ENCODE measurements at regions not wholly inside any gene's neighbourhood (a gene's known extent, or its start where the extent isn't known, plus 50 kb on each side); places are given as distances from the start of the nearest gene placed in this dataset.

GRCh38 chr16:73480381-73480780 lies 432.5 kb upstream of the ZFHX3 start:
- 72% methylated on average over 2 of the region's 2 CpGs for WGBS (ENCODE audit: low lambda C conversion rate, missing lambda C conversion rate)
- DNase-seq (ENCODE audit: low spot score) = no peak
- no peaks in the 10 kb centered on the region for H3K36me3 ChIP-seq (replicated peaks; ENCODE audit: insufficient read depth, low read depth)
- H3K27ac ChIP-seq = no peak overlapping the region
- H4K20me1 ChIP-seq (ENCODE audit: insufficient read depth, poor library complexity, severe bottlenecking) = no peaks in the 10 kb centered on the region
- H3K4me1 ChIP-seq (ENCODE audit: insufficient read depth) = no peaks in the 10 kb centered on the region
- TF ChIP-seq CTCF (IDR thresholded peaks at IDR 0.05; ENCODE audit: poor library complexity) = no peak
- TF ChIP-seq EZH2 (IDR thresholded peaks at IDR 0.05; ENCODE audit: borderline replicate concordance) = no peak
- TF ChIP-seq EZH2phosphoT487 (IDR thresholded peaks at IDR 0.05; ENCODE audit: low read depth, severe bottlenecking, unreplicated experiment) = no peak
- H3K9me2 ChIP-seq (replicated peaks; ENCODE audit: insufficient read depth) = no peaks in the 10 kb centered on the region
- no peak overlapping the region for H2AFZ ChIP-seq
- no peaks in the 10 kb centered on the region for H3K79me2 ChIP-seq
- H3K9me3 ChIP-seq (ENCODE audit: low read depth) = no peaks in the 10 kb centered on the region
- H3K4me2 ChIP-seq = no peak overlapping the region
- H3K4me3 ChIP-seq = no peak overlapping the region
- peaks cover 5% of the 10 kb centered on the region for H3K27me3 ChIP-seq

- 45% methylated on average over 3 of the region's 3 CpGs for WGBS (ENCODE audit: low lambda C conversion rate, missing lambda C conversion rate)
- Histone ChIP-seq H3K4me2 (no peak overlapping the region), H3K4me3 (no peak overlapping the region), H3K79me2 (no peaks in the 10 kb centered on the region), H3K9me2 (replicated peaks; ENCODE audit: insufficient read depth) (no peaks in the 10 kb centered on the region), H3K9me3 (ENCODE audit: low read depth) (no peaks in the 10 kb centered on the region), H2AFZ (no peak overlapping the region), H3K4me1 (ENCODE audit: insufficient read depth) (no peaks in the 10 kb centered on the region), H3K27ac (no peak overlapping the region), H3K36me3 (replicated peaks; ENCODE audit: insufficient read depth, low read depth) (no peaks in the 10 kb centered on the region), H4K20me1 (ENCODE audit: insufficient read depth, poor library complexity, severe bottlenecking) (no peaks in the 10 kb centered on the region), H3K27me3 (peaks cover 3% of the 10 kb centered on the region)
- no peak for TF ChIP-seq CTCF (IDR thresholded peaks at IDR 0.05; ENCODE audit: poor library complexity)
- peak; percentile 13 for DNase-seq (ENCODE audit: low spot score)
Observed at GRCh38 chr16:73473713-73474112, 425.8 kb upstream of the ZFHX3 start.

GRCh38 chr16:73464834-73465233 lies 416.9 kb upstream of the ZFHX3 start:
- Histone ChIP-seq H3K27me3 (no peaks in the 10 kb centered on the region), H3K36me3 (replicated peaks; ENCODE audit: insufficient read depth, low read depth) (no peaks in the 10 kb centered on the region), H3K27ac (no peak overlapping the region), H4K20me1 (ENCODE audit: insufficient read depth, poor library complexity, severe bottlenecking) (no peaks in the 10 kb centered on the region), H3K79me2 (no peaks in the 10 kb centered on the region), H3K4me3 (no peak overlapping the region), H2AFZ (no peak overlapping the region), H3K9me2 (replicated peaks; ENCODE audit: insufficient read depth) (no peaks in the 10 kb centered on the region), H3K4me2 (no peak overlapping the region), H3K4me1 (ENCODE audit: insufficient read depth) (no peaks in the 10 kb centered on the region), H3K9me3 (ENCODE audit: low read depth) (no peaks in the 10 kb centered on the region)
- no peak for DNase-seq (ENCODE audit: low spot score)
- whole genome bisulfite sequencing (ENCODE audit: low lambda C conversion rate, missing lambda C conversion rate) = 95% methylated on average over 11 of the region's 11 CpGs
- TF ChIP-seq EZH2phosphoT487 (IDR thresholded peaks at IDR 0.05; ENCODE audit: low read depth, severe bottlenecking, unreplicated experiment) (no peak), EZH2 (IDR thresholded peaks at IDR 0.05; ENCODE audit: borderline replicate concordance) (no peak), CTCF (IDR thresholded peaks at IDR 0.05; ENCODE audit: poor library complexity) (no peak)

- Histone ChIP-seq H3K79me2 (no peaks in the 10 kb centered on the region), H4K20me1 (ENCODE audit: insufficient read depth, poor library complexity, severe bottlenecking) (no peaks in the 10 kb centered on the region), H3K4me2 (no peak overlapping the region), H3K4me3 (no peak overlapping the region), H3K36me3 (replicated peaks; ENCODE audit: insufficient read depth, low read depth) (no peaks in the 10 kb centered on the region), H3K9me3 (ENCODE audit: low read depth) (no peaks in the 10 kb centered on the region), H3K27ac (no peak overlapping the region), H3K27me3 (no peaks in the 10 kb centered on the region), H2AFZ (no peak overlapping the region), H3K9me2 (replicated peaks; ENCODE audit: insufficient read depth) (no peaks in the 10 kb centered on the region), H3K4me1 (ENCODE audit: insufficient read depth) (no peaks in the 10 kb centered on the region)
- TF ChIP-seq EZH2phosphoT487 (IDR thresholded peaks at IDR 0.05; ENCODE audit: low read depth, severe bottlenecking, unreplicated experiment) (no peak), EZH2 (IDR thresholded peaks at IDR 0.05; ENCODE audit: borderline replicate concordance) (no peak), CTCF (IDR thresholded peaks at IDR 0.05; ENCODE audit: poor library complexity) (no peak)
- 93% methylated on average over 5 of the region's 5 CpGs for WGBS (ENCODE audit: low lambda C conversion rate, missing lambda C conversion rate)
- DNase-seq (ENCODE audit: low spot score) = no peak
Observed at GRCh38 chr16:73459586-73459985, 411.7 kb upstream of the ZFHX3 start.
